Smooth muscle cell (in vitro differentiated cells): ENCODE measurements at regions not wholly inside any gene's neighbourhood (a gene's known extent, or its start where the extent isn't known, plus 50 kb on each side); places are given as distances from the start of the nearest gene placed in this dataset.

ENCODE experiments used
- DNase-seq: peaks from one replicate; lab custom pipeline; 2025; ENCODE audit not compliant: unreplicated experiment; lab: John Stamatoyannopoulos, UW
- H2AFZ ChIP-seq: fragments of 200-600 bp; sonication (generic); 2 replicates; pipeline ENCODE4 v1.6.0; 2016; ENCODE audit warnings: antibody characterized with exemption, low read depth, mild to moderate bottlenecking
- H3F3A ChIP-seq: fragments of 200-600 bp; sonication (generic); 2 replicates; pipeline ENCODE4 v1.6.0; 2017; ENCODE audit warnings: antibody characterized with exemption, low read depth
- H3K27ac ChIP-seq: fragments of 200-600 bp; sonication (generic); 2 replicates; pipeline ENCODE4 v1.5.1; 2016; ENCODE audit warnings: low read depth, mild to moderate bottlenecking
- H3K27me3 ChIP-seq: fragments of 200-600 bp; sonication (generic); 2 replicates; pipeline ENCODE4 v1.6.1; 2016; ENCODE audit warnings: low read depth, mild to moderate bottlenecking
- H3K36me3 ChIP-seq: fragments of 200-600 bp; sonication (generic); 2 replicates; pipeline ENCODE4 v1.5.1; 2016; ENCODE audit warnings: low read depth
- H3K4me1 ChIP-seq: fragments of 200-600 bp; sonication (generic); 2 replicates; pipeline ENCODE4 v1.5.1; 2016; ENCODE audit warnings: low read depth
- H3K4me2 ChIP-seq: fragments of 200-600 bp; sonication (generic); 2 replicates; pipeline ENCODE4 v1.6.0; 2016; ENCODE audit warnings: mild to moderate bottlenecking
- H3K4me3 ChIP-seq: fragments of 200-600 bp; sonication (generic); 2 replicates; pipeline ENCODE4 v1.5.1; 2016; ENCODE audit warnings: mild to moderate bottlenecking
- H3K79me2 ChIP-seq: fragments of 200-600 bp; sonication (generic); 2 replicates; pipeline ENCODE4 v1.6.0; 2016; ENCODE audit warnings: low read depth, mild to moderate bottlenecking
- H3K9ac ChIP-seq: fragments of 200-600 bp; sonication (generic); 2 replicates; pipeline ENCODE4 v1.6.0; 2016; ENCODE audit warnings: low read depth
- H3K9me3 ChIP-seq: fragments of 200-600 bp; sonication (generic); replicated peaks from 2 replicates; pipeline ENCODE4 v1.5.1; 2016; ENCODE audit warnings: low read depth
- H4K20me1 ChIP-seq: fragments of 200-600 bp; sonication (generic); 2 replicates; pipeline ENCODE4 v1.6.0; 2016; ENCODE audit warnings: low read depth
- WGBS: methylation state at CpG from one replicate; pipeline ENCODE4 v1.1.7; 2016; ENCODE audit warnings: low lambda C conversion rate; 5-methylcytosine and 5-hydroxymethylcytosine counted together
- TF ChIP-seq, protein P1 (sequence below): fragments of 200-600 bp; sonication (generic); IDR thresholded peaks from 2 replicates; pipeline ENCODE4 v1.5.1; 2017; ENCODE audit warnings: borderline replicate concordance, mild to moderate bottlenecking, antibody characterized with exemption; ENCODE audit not compliant: insufficient read depth, poor library complexity, severe bottlenecking

DNA sequence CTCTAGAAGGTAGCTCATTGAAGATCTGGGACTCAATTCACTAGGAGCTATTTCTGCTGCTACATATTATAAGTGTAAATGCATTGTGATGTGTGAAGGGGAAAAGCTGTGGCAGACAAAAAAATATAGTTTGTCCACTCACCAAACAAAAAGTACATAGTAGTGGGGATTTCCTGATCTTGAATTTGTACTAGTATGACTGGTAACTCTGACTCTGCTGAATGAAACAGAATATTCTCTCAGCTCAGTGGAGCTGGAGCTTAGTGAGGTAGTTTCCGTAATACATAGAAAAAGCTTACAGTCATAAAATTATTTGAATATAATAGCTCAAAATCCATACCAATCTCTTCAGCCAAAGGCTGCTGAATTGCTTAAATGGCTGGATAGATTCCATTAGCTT, 455.6 kb upstream of the CD180 start:
- no peaks in the 10 kb centered on the region for H4K20me1 ChIP-seq
- DNase-seq = no peak
- H3K4me2 ChIP-seq = no peak overlapping the region
- no peak overlapping the region for H3K9ac ChIP-seq
- 100% methylated on average over 1 of the region's 1 CpG for WGBS
- H3K4me3 ChIP-seq = no peak overlapping the region
- H3K27ac ChIP-seq = no peak overlapping the region
- no peaks in the 10 kb centered on the region for H3K79me2 ChIP-seq
- H3K4me1 ChIP-seq = peaks cover 15% of the 10 kb centered on the region
- no peaks in the 10 kb centered on the region for H3K27me3 ChIP-seq
- H3K36me3 ChIP-seq = no peaks in the 10 kb centered on the region
- no peaks in the 10 kb centered on the region for H3F3A ChIP-seq
- TF ChIP-seq, protein P1, sequence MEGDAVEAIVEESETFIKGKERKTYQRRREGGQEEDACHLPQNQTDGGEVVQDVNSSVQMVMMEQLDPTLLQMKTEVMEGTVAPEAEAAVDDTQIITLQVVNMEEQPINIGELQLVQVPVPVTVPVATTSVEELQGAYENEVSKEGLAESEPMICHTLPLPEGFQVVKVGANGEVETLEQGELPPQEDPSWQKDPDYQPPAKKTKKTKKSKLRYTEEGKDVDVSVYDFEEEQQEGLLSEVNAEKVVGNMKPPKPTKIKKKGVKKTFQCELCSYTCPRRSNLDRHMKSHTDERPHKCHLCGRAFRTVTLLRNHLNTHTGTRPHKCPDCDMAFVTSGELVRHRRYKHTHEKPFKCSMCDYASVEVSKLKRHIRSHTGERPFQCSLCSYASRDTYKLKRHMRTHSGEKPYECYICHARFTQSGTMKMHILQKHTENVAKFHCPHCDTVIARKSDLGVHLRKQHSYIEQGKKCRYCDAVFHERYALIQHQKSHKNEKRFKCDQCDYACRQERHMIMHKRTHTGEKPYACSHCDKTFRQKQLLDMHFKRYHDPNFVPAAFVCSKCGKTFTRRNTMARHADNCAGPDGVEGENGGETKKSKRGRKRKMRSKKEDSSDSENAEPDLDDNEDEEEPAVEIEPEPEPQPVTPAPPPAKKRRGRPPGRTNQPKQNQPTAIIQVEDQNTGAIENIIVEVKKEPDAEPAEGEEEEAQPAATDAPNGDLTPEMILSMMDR = no peak
- no peaks in the 10 kb centered on the region for H3K9me3 ChIP-seq
- H2AFZ ChIP-seq = no peak overlapping the region

DNA sequence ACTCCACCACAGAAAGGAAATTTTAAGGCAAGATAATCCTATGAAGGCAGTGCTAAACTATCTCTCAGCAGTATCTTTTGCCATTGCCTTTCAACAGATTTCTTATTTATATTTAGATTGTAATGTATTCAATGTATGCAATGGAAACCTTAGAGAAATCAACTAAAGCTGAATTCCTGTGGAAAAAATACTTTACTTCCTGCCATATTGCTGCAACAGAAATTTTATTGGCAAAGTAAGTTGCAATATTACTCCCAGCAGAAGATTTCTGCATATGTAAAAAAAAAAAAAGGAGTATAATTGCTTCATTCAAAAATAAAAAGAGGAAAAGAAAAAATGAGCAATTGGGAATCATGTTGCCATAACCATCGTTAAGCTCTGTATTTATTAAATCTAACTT, 454.6 kb upstream of the CD180 start:
- Histone ChIP-seq H3K9ac (no peak overlapping the region), H3K36me3 (no peaks in the 10 kb centered on the region), H3K9me3 (no peaks in the 10 kb centered on the region), H3K4me1 (peaks cover 15% of the 10 kb centered on the region), H3F3A (no peaks in the 10 kb centered on the region), H3K4me2 (no peak overlapping the region), H3K79me2 (no peaks in the 10 kb centered on the region), H3K27ac (no peak overlapping the region), H4K20me1 (no peaks in the 10 kb centered on the region), H3K27me3 (no peaks in the 10 kb centered on the region), H3K4me3 (no peak overlapping the region), H2AFZ (no peak overlapping the region)
- DNase-seq = no peak
- TF ChIP-seq, protein P1 = no peak
- WGBS = 90% methylated on average over 1 of the region's 1 CpG

DNA sequence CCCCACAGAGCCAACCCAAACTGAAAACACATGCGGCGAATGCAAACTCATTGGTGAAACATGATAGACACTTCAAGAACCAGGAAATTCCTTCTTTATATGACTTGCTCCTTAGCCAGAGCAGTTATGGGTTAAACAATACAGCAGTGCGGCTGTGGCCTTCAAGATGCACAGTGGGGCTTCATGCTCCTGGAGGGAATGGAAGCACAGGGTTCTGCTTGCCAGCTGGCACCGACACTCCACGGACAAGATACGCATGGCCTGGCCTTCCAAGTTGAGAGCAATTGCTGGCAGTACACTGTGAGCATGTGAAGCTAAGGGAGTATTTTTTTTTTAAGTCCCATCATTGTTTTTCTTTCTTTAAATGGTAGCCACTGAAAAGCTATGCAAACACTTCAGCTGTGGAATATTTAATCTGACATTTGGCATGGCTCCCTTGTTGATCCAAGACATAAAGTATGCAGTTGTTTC, 451.6 kb upstream of the CD180 start:
- TF ChIP-seq, protein P1 = no peak
- Histone ChIP-seq H3K36me3 (no peaks in the 10 kb centered on the region), H3K27me3 (no peaks in the 10 kb centered on the region), H4K20me1 (no peaks in the 10 kb centered on the region), H3K4me1 (peaks cover 17% of the 10 kb centered on the region), H3K27ac (no peak overlapping the region), H3F3A (no peaks in the 10 kb centered on the region), H3K4me3 (no peak overlapping the region), H3K4me2 (no peak overlapping the region), H3K9me3 (no peaks in the 10 kb centered on the region), H3K9ac (no peak overlapping the region), H2AFZ (no peak overlapping the region), H3K79me2 (no peaks in the 10 kb centered on the region)
- no peak for DNase-seq
- 93% methylated on average over 6 of the region's 6 CpGs for WGBS

DNA sequence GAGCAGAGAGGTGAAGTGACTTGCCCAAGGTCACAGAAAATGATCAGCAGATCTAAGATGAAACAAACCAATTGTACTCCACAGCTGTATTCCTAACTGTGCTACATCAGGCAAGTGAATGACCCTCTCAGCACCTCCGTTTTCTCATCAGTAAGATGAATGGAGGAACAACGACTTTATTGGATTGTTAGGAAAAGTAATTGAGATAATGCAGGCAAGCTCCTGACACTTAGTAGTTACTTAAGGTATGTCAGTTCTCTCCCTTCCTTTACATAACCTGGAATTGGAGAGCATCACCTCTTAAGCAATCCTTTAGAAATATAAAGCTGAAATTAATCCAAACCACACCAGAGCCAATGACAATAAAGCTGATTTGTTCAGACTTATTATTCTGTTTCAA, 451.2 kb upstream of the CD180 start:
- 81% methylated on average over 2 of the region's 2 CpGs for WGBS
- Histone ChIP-seq H3K9me3 (no peaks in the 10 kb centered on the region), H3K79me2 (no peaks in the 10 kb centered on the region), H3K4me2 (no peak overlapping the region), H4K20me1 (no peaks in the 10 kb centered on the region), H3F3A (no peaks in the 10 kb centered on the region), H3K4me1 (peaks cover 13% of the 10 kb centered on the region), H3K27me3 (no peaks in the 10 kb centered on the region), H3K9ac (no peak overlapping the region), H3K36me3 (no peaks in the 10 kb centered on the region), H3K4me3 (no peak overlapping the region), H3K27ac (no peak overlapping the region), H2AFZ (no peak overlapping the region)
- DNase-seq = no peak
- TF ChIP-seq, protein P1 = no peak
